Naive thymus-derived CD8-positive, alpha-beta T cell (primary cell): ENCODE measurements at regions not wholly inside any gene's neighbourhood (a gene's known extent, or its start where the extent isn't known, plus 50 kb on each side); places are given as distances from the start of the nearest gene placed in this dataset.
"Not testable (repeated sequence)": the region's sequence is repeated elsewhere in the genome, so short reads cannot be mapped to it uniquely, and the experiment has no call there.

Experiments used
- ATAC-seq, 2 donors: fragments of 150-1000 bp; cut with Tn5 transposase in 1 of 2; sonication (Bioruptor Pico), chemical (Tn5 transposase) in 1 of 2; 1 replicate in 1 of 2; 2 replicates in 1 of 2; pipeline ENCODE4 v1.10.0; 2021; ENCODE audit warnings: mild to moderate bottlenecking in 2 of 2, moderate library complexity in 2 of 2
- POLR2A ChIA-PET: fragments of 350-600 bp; sonication (Branson Sonifier 250); formaldehyde crosslinking; loops from one replicate; lab custom pipeline; 2021; ENCODE audit warnings: antibody characterized with exemption; lab: Charles Lee
- DNase-seq, 10 donors: peaks; one replicate each; pipeline versions ENCODE4 v3.0.0 to v3.0.0-alpha.2; 2020 to 2022
- H3K27ac Mint-ChIP-seq, 10 donors: one replicate each; pipeline ENCODE4 v1.8.0; 2020 to 2022; ENCODE audit warnings: mild to moderate bottlenecking in 10 of 10, mixed read lengths in 10 of 10, moderate library complexity in 4 of 10, inconsistent platforms in 1 of 10
- H3K27me3 Mint-ChIP-seq, 5 donors: one replicate each; pipeline ENCODE4 v1.8.0; 2021 to 2022; ENCODE audit warnings: mixed read lengths in 5 of 5
- H3K36me3 Mint-ChIP-seq, 3 donors: one replicate each; pipeline ENCODE4 v1.8.0; 2020 to 2022; ENCODE audit warnings: mixed read lengths in 3 of 3, mild to moderate bottlenecking in 2 of 3, inconsistent platforms in 1 of 3
- H3K4me1 Mint-ChIP-seq, 4 donors: one replicate each; pipeline ENCODE4 v1.8.0; 2021 to 2022; ENCODE audit warnings: mixed read lengths in 4 of 4
- H3K4me3 Mint-ChIP-seq, 10 donors: one replicate each; pipeline ENCODE4 v1.8.0; 2020 to 2022; ENCODE audit warnings: mild to moderate bottlenecking in 10 of 10, mixed read lengths in 10 of 10, moderate library complexity in 6 of 10, inconsistent platforms in 1 of 10
- H3K9me3 Mint-ChIP-seq, 9 donors: one replicate each; pipeline ENCODE4 v1.8.0; 2020 to 2022; ENCODE audit warnings: mixed read lengths in 9 of 9, mild to moderate bottlenecking in 3 of 9, inconsistent platforms in 1 of 9, moderate library complexity in 1 of 9

GRCh38 chr2:176562359-176563078 lies 293.3 kb downstream of the MTX2 start:
- H3K9me3 Mint-ChIP-seq = no peaks in the 10 kb centered on the region
- no peak overlapping the region for H3K27ac Mint-ChIP-seq
- H3K36me3 Mint-ChIP-seq = no peaks in the 10 kb centered on the region
- no peak overlapping the region for H3K4me3 Mint-ChIP-seq
- POLR2A ChIA-PET = no interaction called here
- peaks cover 33 to 71% (median 53%) of the 10 kb centered on the region in 5 donors for H3K27me3 Mint-ChIP-seq
- H3K4me1 Mint-ChIP-seq = no peaks in the 10 kb centered on the region
- no peak for DNase-seq
- ATAC-seq = no peak

DNA sequence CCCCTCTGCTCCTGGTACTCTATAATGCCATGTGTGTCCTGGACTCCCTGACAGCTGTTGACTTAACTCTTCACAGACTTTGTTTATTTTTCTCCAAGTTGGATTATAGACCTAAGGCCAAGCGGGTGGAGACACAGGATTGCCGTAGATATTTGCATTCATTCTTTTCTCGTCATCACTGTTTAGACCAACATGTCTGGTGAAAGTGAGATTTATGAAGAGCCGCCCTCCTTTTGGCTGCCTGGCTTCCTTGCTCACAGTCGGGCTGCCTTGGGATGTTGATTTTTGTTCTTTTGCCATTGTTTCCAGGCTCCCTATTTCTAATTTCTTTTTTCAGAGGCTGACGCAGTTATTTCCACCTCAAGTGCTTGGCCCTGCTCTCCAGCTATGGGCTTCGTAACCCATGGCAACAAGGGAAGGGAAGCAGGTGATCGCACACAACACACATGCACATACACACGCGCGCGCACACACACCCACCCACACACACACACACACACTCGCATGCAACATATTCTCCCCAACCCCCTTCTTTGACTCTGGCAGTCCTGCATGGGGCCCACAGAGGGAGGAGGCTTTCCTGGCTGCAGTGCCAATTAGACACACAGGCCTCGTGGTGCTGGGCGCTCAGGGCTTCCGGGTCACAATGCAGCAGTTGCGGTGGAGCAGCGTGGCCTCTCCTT lies 296.5 kb downstream of the MTX2 start:
- Mint-ChIP-seq H3K4me3 (no peak overlapping the region), H3K27ac (no peak overlapping the region), H3K27me3 (peaks cover 28 to 61% (median 39%) of the 10 kb centered on the region in 5 donors), H3K4me1 (peaks cover 0 to 2% (median 0%) of the 10 kb centered on the region in 4 donors), H3K9me3 (no peaks in the 10 kb centered on the region), H3K36me3 (no peaks in the 10 kb centered on the region)
- ATAC-seq (no peak), DNase-seq (no peak)
- POLR2A ChIA-PET = no interaction called here

GRCh38 chr2:176566496-176566895 lies 297.3 kb downstream of the MTX2 start:
- H3K27ac Mint-ChIP-seq = no peak overlapping the region
- no peak for ATAC-seq

DNA sequence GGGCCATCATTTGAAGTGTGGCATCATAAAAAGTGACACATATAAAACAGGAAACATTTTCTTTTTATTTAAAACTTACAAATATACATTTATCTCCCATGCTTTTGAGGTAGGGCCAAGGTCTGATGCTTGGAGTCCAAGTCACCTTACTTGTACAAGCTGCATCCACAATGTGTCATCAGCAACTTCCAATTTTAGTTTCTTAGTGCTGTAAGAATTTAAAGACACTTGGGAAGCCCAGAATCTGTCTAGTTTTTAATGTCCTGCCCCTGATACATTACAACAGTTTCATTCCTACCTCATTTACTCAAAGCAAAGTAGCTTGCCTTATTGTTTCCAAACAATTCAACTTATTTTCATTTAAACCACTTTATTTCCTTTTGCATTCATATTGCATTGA lies 297.7 kb downstream of the MTX2 start:
- peaks cover 25 to 50% (median 38%) of the 10 kb centered on the region in 5 donors for H3K27me3 Mint-ChIP-seq
- H3K4me3 Mint-ChIP-seq = no peak overlapping the region
- H3K36me3 Mint-ChIP-seq = no peaks in the 10 kb centered on the region
- peaks cover 0 to 2% (median 0%) of the 10 kb centered on the region in 4 donors for H3K4me1 Mint-ChIP-seq
- no peak for ATAC-seq
- no peak overlapping the region for H3K27ac Mint-ChIP-seq
- DNase-seq = no peak
- POLR2A ChIA-PET = no interaction called here
- no peaks in the 10 kb centered on the region for H3K9me3 Mint-ChIP-seq

More at GRCh38 chr2:176566496-176566895, 297.3 kb downstream of the MTX2 start:
- Mint-ChIP-seq H3K36me3 (no peaks in the 10 kb centered on the region), H3K4me1 (peaks cover 0 to 2% (median 0%) of the 10 kb centered on the region in 4 donors), H3K27me3 (peaks cover 25 to 54% (median 35%) of the 10 kb centered on the region in 5 donors), H3K4me3 (no peak overlapping the region), H3K9me3 (no peaks in the 10 kb centered on the region)
- POLR2A ChIA-PET = no interaction called here
- no peak for DNase-seq

GRCh38 chr2:176567361-176567760 lies 298.1 kb downstream of the MTX2 start:
- no peak overlapping the region for H3K4me3 Mint-ChIP-seq
- H3K36me3 Mint-ChIP-seq = no peaks in the 10 kb centered on the region
- POLR2A ChIA-PET = no interaction called here
- H3K9me3 Mint-ChIP-seq = no peaks in the 10 kb centered on the region
- H3K27ac Mint-ChIP-seq = no peak overlapping the region
- H3K27me3 Mint-ChIP-seq = peaks cover 23 to 48% (median 36%) of the 10 kb centered on the region in 5 donors
- DNase-seq (no peak), ATAC-seq (no peak)
- peaks cover 0 to 2% (median 0%) of the 10 kb centered on the region in 4 donors for H3K4me1 Mint-ChIP-seq

DNA sequence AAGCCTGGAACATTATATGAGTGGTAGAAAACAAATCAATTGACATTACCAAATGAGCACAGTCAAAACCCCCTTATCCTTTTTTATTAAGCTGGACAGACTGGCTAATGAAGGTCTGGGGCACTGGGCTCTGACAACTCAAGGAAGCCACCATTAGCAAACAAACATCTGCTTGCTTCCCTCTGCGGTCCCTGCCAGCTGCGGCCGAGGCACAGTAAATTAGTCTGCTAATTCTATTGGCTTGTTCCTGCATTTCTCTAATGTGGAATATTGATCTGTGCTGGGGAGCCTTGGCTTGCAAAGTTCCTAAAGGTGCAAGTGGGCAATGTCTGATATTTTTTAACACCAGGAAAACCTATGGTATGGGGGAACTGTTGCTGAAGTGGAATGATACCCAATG lies 300.3 kb downstream of the MTX2 start:
- H3K4me1 Mint-ChIP-seq = peaks cover 0 to 3% (median under 1%) of the 10 kb centered on the region in 4 donors
- POLR2A ChIA-PET = no interaction called here
- H3K27ac Mint-ChIP-seq = no peak overlapping the region
- ATAC-seq (no peak), DNase-seq (no peak)
- H3K27me3 Mint-ChIP-seq = peaks cover 13 to 28% (median 24%) of the 10 kb centered on the region in 5 donors
- H3K36me3 Mint-ChIP-seq = no peaks in the 10 kb centered on the region
- no peak overlapping the region for H3K4me3 Mint-ChIP-seq
- no peaks in the 10 kb centered on the region for H3K9me3 Mint-ChIP-seq

DNA sequence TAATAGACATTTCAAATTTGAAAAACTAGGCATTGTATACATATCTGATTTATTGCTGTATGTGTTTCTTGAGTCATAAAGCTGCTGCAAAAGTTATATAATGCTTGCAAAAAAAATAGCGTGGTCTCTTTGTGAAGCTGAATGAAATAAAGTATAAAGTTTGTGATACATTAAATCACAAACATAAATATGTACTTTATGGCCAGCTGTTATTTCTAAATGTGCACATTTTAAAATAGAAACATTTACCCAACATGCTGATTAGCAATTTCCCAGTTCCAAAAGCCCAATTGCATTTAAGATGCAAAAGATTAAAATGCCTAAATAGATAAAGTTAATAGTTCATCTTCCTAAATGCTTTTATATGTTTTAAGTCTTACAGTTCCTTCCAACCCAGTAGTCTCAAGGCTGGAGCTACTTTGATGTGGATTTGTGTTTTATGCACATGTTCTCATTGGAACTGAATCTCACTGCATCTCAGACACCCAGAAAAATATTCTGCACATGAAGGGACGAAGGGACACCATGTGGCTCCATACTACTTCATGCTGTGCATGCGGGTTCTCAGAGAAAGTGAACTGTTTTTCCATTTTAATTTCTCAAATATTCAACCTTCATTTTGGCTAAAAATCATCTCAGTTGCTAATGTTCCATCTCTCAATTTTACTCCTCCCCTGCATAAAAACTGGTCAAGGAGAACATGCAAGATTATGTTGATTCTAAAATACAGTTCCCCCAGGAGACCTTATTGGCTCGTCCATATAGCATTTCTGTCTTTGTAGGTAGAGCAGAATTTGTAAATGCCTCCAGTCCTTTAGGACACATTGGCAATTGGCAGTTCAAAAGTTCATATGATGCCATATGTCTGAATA lies 304.6 kb downstream of the MTX2 start:
- H3K27ac Mint-ChIP-seq = no peak overlapping the region

GRCh38 chr2:176574484-176575236 lies 305.4 kb downstream of the MTX2 start:
- Mint-ChIP-seq H3K4me3 (no peak overlapping the region), H3K4me1 (peaks cover 0 to 3% (median 0%) of the 10 kb centered on the region in 4 donors), H3K27ac (no peak overlapping the region), H3K36me3 (peaks cover 0 to 9% (median 3%) of the 10 kb centered on the region in 3 donors), H3K27me3 (peaks cover 8 to 33% (median 25%) of the 10 kb centered on the region in 5 donors), H3K9me3 (peaks cover 0 to 7% (median 0%) of the 10 kb centered on the region in 9 donors)
- ATAC-seq (no peak), DNase-seq (no peak)
- POLR2A ChIA-PET = no interaction called here

More for the DNA sequence above, 304.6 kb downstream of the MTX2 start:
- DNase-seq = no peak
- H3K9me3 Mint-ChIP-seq = peaks cover 0 to 7% (median 0%) of the 10 kb centered on the region in 9 donors
- ATAC-seq = no peak
- H3K4me1 Mint-ChIP-seq = peaks cover 0 to 3% (median 0%) of the 10 kb centered on the region in 4 donors
- POLR2A ChIA-PET = no interaction called here
- peaks cover 0 to 5% (median 3%) of the 10 kb centered on the region in 3 donors for H3K36me3 Mint-ChIP-seq
- peaks cover 8 to 28% (median 23%) of the 10 kb centered on the region in 5 donors for H3K27me3 Mint-ChIP-seq
- H3K4me3 Mint-ChIP-seq = no peak overlapping the region

GRCh38 chr2:176575237-176575744 lies 306.0 kb downstream of the MTX2 start:
- H3K27ac Mint-ChIP-seq = no peak overlapping the region
- DNase-seq (no peak), ATAC-seq (no peak)
- H3K27me3 Mint-ChIP-seq = peaks cover 7 to 34% (median 26%) of the 10 kb centered on the region in 5 donors
- no peak overlapping the region for H3K4me3 Mint-ChIP-seq
- POLR2A ChIA-PET = no interaction called here
- peaks cover 0 to 3% (median 0%) of the 10 kb centered on the region in 4 donors for H3K4me1 Mint-ChIP-seq
- peaks cover 0 to 7% (median 0%) of the 10 kb centered on the region in 9 donors for H3K9me3 Mint-ChIP-seq
- peaks cover 0 to 9% (median 3%) of the 10 kb centered on the region in 3 donors for H3K36me3 Mint-ChIP-seq

GRCh38 chr2:176577054-176577453 lies 307.8 kb downstream of the MTX2 start:
- POLR2A ChIA-PET = no interaction called here
- H3K9me3 Mint-ChIP-seq = peaks cover 0 to 7% (median 0%) of the 10 kb centered on the region in 9 donors
- DNase-seq (no peak), ATAC-seq (no peak)
- H3K27ac Mint-ChIP-seq = no peak overlapping the region
- H3K27me3 Mint-ChIP-seq = peaks cover 4 to 36% (median 22%) of the 10 kb centered on the region in 5 donors
- no peak overlapping the region for H3K4me3 Mint-ChIP-seq
- peaks cover 0 to 9% (median 3%) of the 10 kb centered on the region in 3 donors for H3K36me3 Mint-ChIP-seq
- peaks cover 0 to 3% (median 0%) of the 10 kb centered on the region in 4 donors for H3K4me1 Mint-ChIP-seq

DNA sequence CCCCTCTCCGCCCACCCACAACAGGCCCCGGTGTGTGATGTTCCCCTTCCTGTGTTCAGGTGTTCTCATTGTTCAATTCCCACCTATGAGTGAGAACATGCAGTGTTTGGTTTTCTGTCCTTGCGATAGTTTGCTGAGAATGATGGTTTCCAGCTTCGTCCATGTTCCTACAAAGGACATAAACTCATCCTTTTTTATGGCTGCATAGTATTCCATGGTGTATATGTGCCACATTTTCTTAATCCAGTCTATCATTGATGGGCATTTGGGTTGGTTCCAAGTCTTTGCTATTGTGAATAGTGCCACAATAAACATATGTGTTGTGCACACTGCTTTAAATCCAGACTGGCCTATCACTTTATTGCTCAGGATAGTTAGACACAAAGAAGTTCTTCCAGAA lies 309.1 kb downstream of the MTX2 start:
- H3K27ac Mint-ChIP-seq, H3K4me3 Mint-ChIP-seq, DNase-seq, H3K9me3 Mint-ChIP-seq, H3K4me1 Mint-ChIP-seq, POLR2A ChIA-PET, ATAC-seq, H3K36me3 Mint-ChIP-seq: not testable (repeated sequence)
- peaks cover 6 to 31% (median 23%) of the 10 kb centered on the region in 5 donors for H3K27me3 Mint-ChIP-seq

DNA sequence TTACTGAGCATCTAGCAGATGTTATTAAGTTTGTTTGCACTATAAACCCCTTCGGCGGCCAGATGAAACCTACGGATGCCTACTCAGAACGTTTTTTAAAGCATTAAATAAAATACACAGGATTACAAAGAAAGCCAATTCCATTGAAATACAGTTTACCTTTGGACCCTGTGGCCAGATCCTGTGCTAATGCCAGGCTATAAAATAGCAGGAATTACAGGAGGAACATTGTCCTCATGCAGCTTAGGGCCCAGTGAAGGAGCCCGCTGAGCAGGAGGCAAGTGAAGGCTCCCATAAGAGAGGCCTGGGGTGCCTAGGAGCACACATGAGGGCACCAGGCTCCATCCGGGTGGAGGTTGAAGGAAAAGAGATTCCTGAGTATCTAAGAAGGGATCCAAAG lies 310.4 kb downstream of the MTX2 start:
- H3K27ac Mint-ChIP-seq = no peak overlapping the region
- POLR2A ChIA-PET = no interaction called here
- peaks cover 0 to 9% (median 3%) of the 10 kb centered on the region in 3 donors for H3K36me3 Mint-ChIP-seq
- ATAC-seq = no peak
- peaks cover 6 to 32% (median 26%) of the 10 kb centered on the region in 5 donors for H3K27me3 Mint-ChIP-seq
- peaks cover 0 to 7% (median 0%) of the 10 kb centered on the region in 9 donors for H3K9me3 Mint-ChIP-seq
- no peak overlapping the region for H3K4me3 Mint-ChIP-seq
- H3K4me1 Mint-ChIP-seq = no peaks in the 10 kb centered on the region
- no peak for DNase-seq
